DMS 273 treated with DMSO at 0.1 percent for 48 hours (cell line): ENCODE measurements at regions not wholly inside any gene's neighbourhood (a gene's known extent, or its start where the extent isn't known, plus 50 kb on each side); places are given as distances from the start of the nearest gene placed in this dataset.

ENCODE experiments used
- DNase-seq: peaks from one replicate; lab custom pipeline; 2025; lab: John Stamatoyannopoulos, UW

DNA sequence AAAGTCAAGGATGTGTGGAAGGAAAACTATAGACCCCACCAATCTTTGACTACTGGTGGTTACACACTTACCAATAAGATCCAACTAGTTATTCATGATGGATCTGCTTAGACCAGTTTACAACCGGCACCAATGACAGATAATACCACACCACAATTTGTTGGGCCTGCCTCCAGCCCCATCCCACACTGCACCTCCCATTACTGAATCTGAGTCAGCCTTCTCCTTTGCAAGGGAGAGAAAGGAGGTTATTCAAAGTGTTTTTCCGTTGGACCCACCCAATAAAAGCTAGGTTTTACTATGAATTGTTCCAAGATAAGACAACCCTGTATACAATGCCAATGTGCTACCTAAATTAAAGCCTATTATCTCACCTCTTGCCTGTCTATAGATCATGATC lies 453.5 kb downstream of the MTRR start:
- DNase-seq: no peak

GRCh38 chr5:8327016-8327415 lies 458.1 kb downstream of the MTRR start:
- no peak for DNase-seq

DNA sequence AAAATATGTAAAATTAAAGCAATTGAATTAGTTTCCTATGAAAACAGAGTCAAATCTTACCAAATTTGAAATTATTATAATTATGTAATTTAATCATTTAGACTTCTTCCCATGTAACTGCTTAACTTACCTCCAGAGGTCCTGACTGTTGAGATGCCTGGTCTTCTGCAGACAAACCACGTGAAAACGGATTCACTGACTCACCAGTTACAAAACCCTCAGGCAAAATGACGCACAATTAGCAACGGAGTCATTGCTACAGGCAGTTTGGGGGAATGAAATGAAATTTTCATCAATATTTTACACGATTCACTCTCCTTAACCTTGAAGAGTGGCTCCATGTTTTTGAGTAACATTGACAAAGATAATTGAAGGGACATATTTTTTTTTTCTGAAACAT lies 460.8 kb downstream of the MTRR start:
- no peak for DNase-seq

GRCh38 chr5:8332666-8333445 lies 463.9 kb downstream of the MTRR start:
- no peak for DNase-seq

DNA sequence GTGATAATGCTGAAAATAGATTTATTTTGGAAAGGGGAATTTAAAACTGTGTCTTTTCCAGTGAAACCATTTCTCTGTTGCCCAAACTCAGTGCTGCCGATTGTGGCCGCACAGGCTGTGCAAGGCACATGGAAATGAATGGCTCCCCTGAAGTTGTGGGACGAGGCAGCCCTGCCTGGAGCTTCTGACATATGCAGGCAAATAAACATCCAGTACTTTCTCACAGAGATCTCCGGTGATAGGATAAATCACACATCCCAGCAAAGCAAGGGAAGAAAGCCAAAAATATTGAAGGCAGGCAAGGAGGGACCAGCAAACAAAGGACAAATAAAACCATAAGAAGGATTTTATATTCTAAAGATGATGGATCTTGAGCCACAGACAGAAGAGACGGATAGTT lies 464.5 kb downstream of the MTRR start:
- no peak for DNase-seq

DNA sequence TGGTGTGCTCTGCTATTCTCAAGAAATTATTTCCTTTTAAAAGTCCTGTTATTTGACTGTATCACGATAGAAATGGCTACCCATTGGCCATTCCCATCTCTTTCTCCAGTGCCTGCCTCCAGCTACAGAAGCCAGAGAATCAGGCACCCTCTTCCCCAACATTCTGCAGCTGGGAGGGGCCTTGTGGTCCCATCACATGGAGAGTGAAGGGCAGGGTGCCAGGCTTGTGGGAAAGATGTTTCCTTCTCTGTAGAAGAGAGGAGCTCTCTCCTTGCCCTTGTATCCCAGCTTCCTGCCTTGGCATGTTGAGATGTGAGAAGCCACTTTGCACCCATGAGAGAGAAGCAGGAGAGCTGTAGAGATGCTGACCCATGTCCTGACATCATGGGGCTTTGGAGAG lies 465.0 kb downstream of the MTRR start:
- no peak for DNase-seq

DNA sequence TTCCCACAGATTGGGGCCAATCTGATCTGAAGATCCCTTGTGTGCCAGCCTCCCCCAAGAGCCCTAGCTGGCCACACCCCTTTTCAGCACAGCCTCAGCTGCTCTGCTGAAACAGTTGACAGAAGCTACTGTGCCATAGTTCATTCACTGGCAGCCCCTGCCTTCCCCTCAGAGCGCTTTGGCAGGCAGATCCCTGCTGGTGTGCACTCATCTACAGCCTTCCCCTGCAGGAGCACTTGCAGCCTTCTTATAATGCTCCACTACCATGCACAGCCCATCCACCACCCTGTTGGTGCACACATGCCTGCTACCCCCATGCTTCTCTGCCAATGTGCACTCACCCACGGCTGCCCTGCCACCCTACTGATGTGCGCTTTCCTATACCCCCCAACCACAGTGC lies 471.3 kb downstream of the MTRR start:
- DNase-seq: no peak

- DNase-seq: peak; percentile 18
Measured at GRCh38 chr5:8340739-8341344, 471.9 kb downstream of the MTRR start.

DNA sequence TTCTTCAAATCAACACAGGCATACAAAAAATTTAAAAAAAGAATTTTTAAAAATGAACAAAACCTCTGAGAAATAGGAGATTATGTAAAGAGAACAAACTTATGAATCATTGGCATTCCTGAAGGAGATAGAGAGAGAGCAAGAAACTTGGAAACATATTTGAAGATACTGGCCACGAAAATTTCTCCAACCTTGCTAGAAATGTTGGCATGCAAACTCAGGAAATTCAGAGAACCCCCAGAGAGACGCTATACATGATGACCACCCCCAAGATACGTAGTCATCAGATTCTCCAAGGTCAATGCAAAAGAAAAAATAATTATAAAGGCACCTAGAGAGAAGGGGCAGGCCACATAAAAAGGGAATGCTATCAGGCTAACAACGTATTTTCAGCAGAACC lies 472.5 kb downstream of the MTRR start:
- no peak for DNase-seq

- no peak for DNase-seq
Measured at GRCh38 chr5:8347984-8348383, 479.0 kb downstream of the MTRR start.

GRCh38 chr5:8349855-8350254 lies 480.9 kb downstream of the MTRR start:
- DNase-seq: no peak

DNA sequence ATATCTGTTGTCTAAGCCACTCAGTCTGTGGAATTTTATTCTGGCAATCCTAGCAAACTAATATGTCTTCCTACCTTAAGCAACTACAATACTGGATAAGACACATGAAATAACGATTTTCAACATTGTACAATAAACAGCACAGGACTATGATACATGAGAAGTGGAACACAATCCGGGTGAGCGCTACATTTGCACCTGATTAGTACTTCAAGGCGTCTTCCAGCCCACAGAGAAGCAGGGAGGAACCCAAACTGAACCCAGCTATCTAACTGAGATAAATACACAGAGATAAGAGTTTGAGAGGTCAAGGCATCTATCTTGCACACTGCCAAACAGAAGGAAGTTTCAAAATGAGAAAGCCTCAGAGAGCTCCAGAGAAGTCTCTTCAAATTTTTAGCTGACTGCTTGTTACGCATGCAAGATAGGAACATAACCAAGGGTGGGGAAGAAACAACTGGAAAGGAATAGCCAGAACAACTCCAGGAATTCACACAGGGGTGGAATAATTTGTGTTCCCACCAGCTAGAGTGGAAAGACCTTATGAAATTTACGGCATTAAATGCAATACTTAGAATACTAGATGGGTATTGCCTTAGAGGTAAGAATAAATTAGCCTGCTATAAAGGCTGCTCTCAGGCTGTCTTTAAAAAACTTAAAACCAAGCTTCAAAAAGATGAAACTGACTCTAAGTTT lies 481.8 kb downstream of the MTRR start:
- no peak for DNase-seq

GRCh38 chr5:8355981-8356380 lies 487.0 kb downstream of the MTRR start:
- DNase-seq: no peak

- DNase-seq: no peak
Measured at GRCh38 chr5:8360012-8360411, 491.1 kb downstream of the MTRR start.

DNA sequence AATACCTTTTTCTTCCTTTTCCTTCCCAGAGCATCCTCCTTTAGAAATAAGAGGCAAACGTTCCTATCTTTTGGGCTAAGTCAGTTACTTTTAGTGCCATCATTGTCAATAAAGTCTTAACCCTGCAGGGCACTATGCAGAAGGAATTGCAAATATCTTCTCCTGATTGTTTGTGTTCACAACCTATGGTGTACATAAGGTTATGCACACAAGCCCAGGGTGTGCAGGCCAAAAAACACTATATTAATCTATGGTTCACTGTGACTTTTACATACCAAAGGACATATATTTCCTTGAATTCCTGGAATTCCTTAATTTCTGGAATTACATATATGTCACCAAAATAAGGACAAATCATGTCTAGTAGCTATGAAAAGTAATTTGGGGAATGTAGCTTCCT lies 493.5 kb downstream of the MTRR start:
- no peak for DNase-seq

- no peak for DNase-seq
Measured at GRCh38 chr5:8363138-8363537, 494.2 kb downstream of the MTRR start.

- no peak for DNase-seq
Measured at GRCh38 chr5:8366266-8366665, 497.3 kb downstream of the MTRR start.

GRCh38 chr5:8376478-8376877 lies 507.5 kb downstream of the MTRR start:
- no peak for DNase-seq

DNA sequence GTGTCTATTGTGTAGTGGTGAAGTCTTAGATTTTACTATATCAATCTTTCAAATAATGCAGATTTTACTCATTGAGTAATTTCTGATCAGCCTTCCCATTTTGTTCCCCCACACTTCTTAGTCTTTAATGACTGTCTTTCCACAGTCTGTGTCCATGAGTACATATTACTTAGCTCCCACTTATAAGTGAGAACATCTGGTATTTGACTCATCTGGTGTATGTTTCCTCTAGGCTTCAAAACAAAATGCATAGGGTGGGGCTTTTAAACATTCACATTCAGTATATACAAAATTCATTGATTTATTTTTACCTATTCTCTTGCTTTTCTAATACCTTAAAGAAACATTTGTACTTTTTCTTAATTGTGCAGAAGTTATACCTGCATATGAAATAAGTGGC lies 513.0 kb downstream of the MTRR start:
- no peak for DNase-seq

- no peak for DNase-seq
Measured at GRCh38 chr5:8382456-8382855, 513.5 kb downstream of the MTRR start.

- peak; percentile 32 for DNase-seq
Measured at GRCh38 chr5:8383616-8384015, 514.7 kb downstream of the MTRR start.

DNA sequence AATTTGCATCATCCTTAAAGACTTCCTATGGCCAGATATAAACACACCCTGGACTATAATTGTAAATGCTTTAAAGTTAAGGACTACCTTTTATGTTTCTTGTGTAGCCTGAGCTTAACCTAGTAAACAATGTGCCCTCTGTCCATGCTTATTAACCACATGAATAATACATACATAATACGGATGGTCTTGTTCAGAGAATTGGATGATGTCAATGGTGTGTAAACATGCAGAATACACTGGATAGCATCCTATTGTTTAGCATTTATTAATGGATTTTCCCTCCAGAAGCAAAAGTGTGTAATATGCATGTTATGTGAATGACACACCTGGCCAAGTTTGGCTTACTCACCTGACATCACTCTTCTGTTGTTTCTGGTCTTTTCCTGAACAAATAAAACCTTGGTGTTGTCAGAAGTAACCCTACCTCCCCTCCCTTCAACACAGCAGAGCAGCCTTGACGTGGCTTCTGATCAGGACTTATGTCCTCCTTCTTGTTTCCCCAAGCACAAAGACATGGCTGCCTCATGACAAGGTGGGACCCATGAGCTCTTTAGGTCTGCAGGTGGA lies 517.9 kb downstream of the MTRR start:
- no peak for DNase-seq

DNA sequence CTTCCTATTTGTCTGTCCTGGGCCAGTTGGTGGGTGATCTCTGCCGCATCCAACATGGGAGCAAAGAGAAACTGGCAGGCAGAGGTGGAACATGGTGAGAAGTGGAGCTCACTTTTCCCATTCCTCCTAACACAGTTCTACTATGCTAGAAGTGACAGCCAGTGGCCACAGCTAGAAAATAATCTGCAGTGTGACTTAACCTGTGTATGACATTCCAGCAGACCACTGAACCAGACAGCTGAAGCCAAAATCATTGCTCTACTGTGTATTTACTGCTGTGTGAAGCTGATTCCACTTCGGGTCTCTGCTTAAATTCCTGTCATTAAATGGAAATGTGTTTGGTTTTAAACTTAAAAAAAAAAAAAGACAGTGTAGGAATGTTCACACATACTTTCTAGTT lies 523.0 kb downstream of the MTRR start:
- no peak for DNase-seq
